Trophoblast cell (in vitro differentiated cells and primary cell): ENCODE measurements at regions not wholly inside any gene's neighbourhood (a gene's known extent, or its start where the extent isn't known, plus 50 kb on each side); places are given as distances from the start of the nearest gene placed in this dataset.

Experiments used
- DNase-seq, 2 donors: peaks; one replicate each; pipeline ENCODE4 v3.0.0-alpha.2; 2016
- H2AFZ ChIP-seq: 2 replicates; pipeline ENCODE4 v1.6.1; 2013; ENCODE audit warnings: low read length, moderate library complexity, mild to moderate bottlenecking; ENCODE audit not compliant: insufficient read depth, poor library complexity
- H2AK5ac ChIP-seq: 2 replicates; pipeline ENCODE4 v1.6.1; 2013; ENCODE audit warnings: mild to moderate bottlenecking, low read length
- H2BK120ac ChIP-seq: 2 replicates; pipeline ENCODE4 v1.6.1; 2013; ENCODE audit warnings: low read length, mild to moderate bottlenecking, moderate library complexity; ENCODE audit not compliant: insufficient read depth, poor library complexity
- H2BK12ac ChIP-seq: 2 replicates; pipeline ENCODE4 v1.6.1; 2013; ENCODE audit warnings: mild to moderate bottlenecking, low read length, moderate library complexity
- H2BK5ac ChIP-seq: 2 replicates; pipeline ENCODE4 v1.6.1; 2013; ENCODE audit warnings: low read length, low read depth, moderate library complexity, mild to moderate bottlenecking; ENCODE audit not compliant: poor library complexity
- H3K14ac ChIP-seq: 2 replicates; pipeline ENCODE4 v1.6.1; 2013; ENCODE audit warnings: mild to moderate bottlenecking, low read length
- H3K18ac ChIP-seq: 2 replicates; pipeline ENCODE4 v1.6.1; 2013; ENCODE audit warnings: mild to moderate bottlenecking, low read length
- H3K23ac ChIP-seq: 2 replicates; pipeline ENCODE4 v1.6.1; 2013; ENCODE audit warnings: low read length
- H3K27ac ChIP-seq: 2 replicates; pipeline ENCODE4 v1.5.1; 2013; ENCODE audit warnings: low read depth, mild to moderate bottlenecking, inconsistent platforms, low read length, moderate library complexity
- H3K27me3 ChIP-seq: 2 replicates; pipeline ENCODE4 v1.6.1; 2013; ENCODE audit warnings: inconsistent platforms, mild to moderate bottlenecking, low read length, moderate library complexity; ENCODE audit not compliant: insufficient read depth
- H3K36me3 ChIP-seq, 2 experiments: 1 replicate in 1 of 2; 2 replicates in 1 of 2; pipeline ENCODE4 v1.6.1; 2013; ENCODE audit warnings: low read length in 2 of 2, mild to moderate bottlenecking in 2 of 2, moderate library complexity in 1 of 2; ENCODE audit not compliant: insufficient read depth in 2 of 2, control insufficient read depth in 1 of 2
- H3K4ac ChIP-seq: 2 replicates; pipeline ENCODE4 v1.6.1; 2013; ENCODE audit warnings: low read depth, mild to moderate bottlenecking, low read length, moderate library complexity
- H3K4me1 ChIP-seq, 2 experiments: 1 replicate in 1 of 2; 2 replicates in 1 of 2; pipeline ENCODE4 v1.6.1; 2013; ENCODE audit warnings: low read length in 2 of 2, mild to moderate bottlenecking in 2 of 2, moderate library complexity in 1 of 2; ENCODE audit not compliant: insufficient read depth in 2 of 2, control insufficient read depth in 1 of 2
- H3K4me2 ChIP-seq: 2 replicates; pipeline ENCODE4 v1.6.1; 2013; ENCODE audit warnings: inconsistent platforms, mild to moderate bottlenecking, low read length, moderate library complexity
- H3K4me3 ChIP-seq: 2 replicates; pipeline ENCODE4 v1.5.1; 2013; ENCODE audit warnings: mild to moderate bottlenecking, low read depth, low read length, inconsistent platforms
- H3K79me1 ChIP-seq: one replicate; pipeline ENCODE4 v1.6.1; 2013; ENCODE audit warnings: low read length
- H3K79me2 ChIP-seq: 2 replicates; pipeline ENCODE4 v1.6.1; 2013; ENCODE audit warnings: low read length, mild to moderate bottlenecking; ENCODE audit not compliant: control insufficient read depth, insufficient read depth, poor library complexity
- H3K9ac ChIP-seq: 2 replicates; pipeline ENCODE4 v1.6.1; 2013; ENCODE audit warnings: mild to moderate bottlenecking, low read length
- H3K9me3 ChIP-seq: 2 replicates; pipeline ENCODE4 v1.6.1; 2013; ENCODE audit warnings: low read depth, mild to moderate bottlenecking, control low read depth, inconsistent platforms, low read length; ENCODE audit not compliant: insufficient read depth
- H4K12ac ChIP-seq: 2 replicates; pipeline ENCODE4 v1.6.1; 2013; ENCODE audit warnings: low read depth, mild to moderate bottlenecking, low read length, moderate library complexity
- H4K8ac ChIP-seq: 2 replicates; pipeline ENCODE4 v1.6.1; 2013; ENCODE audit warnings: low read depth, mild to moderate bottlenecking, low read length, moderate library complexity
- H4K91ac ChIP-seq: one replicate; pipeline ENCODE4 v1.6.1; 2013; ENCODE audit warnings: low read depth, mild to moderate bottlenecking, low read length, moderate library complexity
- WGBS: extraction: QIAGEN DNeasy Blood & Tissue Kit; methylation state at CpG from one replicate; pipeline ENCODE4 v1.1.7; 2013; ENCODE audit warnings: missing lambda C conversion rate; ENCODE audit not compliant: insufficient read length, insufficient coverage; ENCODE audit errors: extremely low coverage; 5-methylcytosine and 5-hydroxymethylcytosine counted together

GRCh38 chr11:71140206-71140919 lies 112.0 kb downstream of the SHANK2 start:
- no peak overlapping the region for H3K4me2 ChIP-seq
- H3K9ac ChIP-seq, result no peak overlapping the region
- WGBS, result no CpG with 5 or more reads among the region's 22 CpGs
- no peaks in the 10 kb centered on the region for H3K79me2 ChIP-seq
- no peak overlapping the region for H3K4me3 ChIP-seq
- H2BK12ac ChIP-seq, result no peak overlapping the region
- H3K14ac ChIP-seq, result no peak overlapping the region
- no peak overlapping the region for H3K23ac ChIP-seq
- H3K27ac ChIP-seq, result no peak overlapping the region
- no peak overlapping the region for H2AK5ac ChIP-seq
- H2AFZ ChIP-seq, result no peak overlapping the region
- DNase-seq, result no peak
- H4K8ac ChIP-seq, result no peak overlapping the region
- H3K36me3 ChIP-seq, result peaks cover 4 to 19% of the 10 kb centered on the region in 2 experiments
- H4K12ac ChIP-seq, result no peak overlapping the region
- no peaks in the 10 kb centered on the region for H3K79me1 ChIP-seq
- H3K27me3 ChIP-seq, result no peaks in the 10 kb centered on the region
- peaks cover 2% of the 10 kb centered on the region for H3K9me3 ChIP-seq
- H3K18ac ChIP-seq, result no peak overlapping the region
- peaks cover 0 to 2% of the 10 kb centered on the region in 2 experiments for H3K4me1 ChIP-seq
- no peak overlapping the region for H4K91ac ChIP-seq
- H2BK5ac ChIP-seq, result no peak overlapping the region
- H2BK120ac ChIP-seq, result no peak overlapping the region
- no peak overlapping the region for H3K4ac ChIP-seq

GRCh38 chr11:71139516-71140205 lies 112.7 kb downstream of the SHANK2 start:
- no peak overlapping the region for H3K18ac ChIP-seq
- H3K9me3 ChIP-seq, result peaks cover 2% of the 10 kb centered on the region
- no peak overlapping the region for H3K4me2 ChIP-seq
- H3K14ac ChIP-seq, result no peak overlapping the region
- H2BK120ac ChIP-seq, result no peak overlapping the region
- DNase-seq, result no peak
- no peak overlapping the region for H4K8ac ChIP-seq
- H3K9ac ChIP-seq, result no peak overlapping the region
- H2AK5ac ChIP-seq, result no peak overlapping the region
- H4K12ac ChIP-seq, result no peak overlapping the region
- no peaks in the 10 kb centered on the region for H3K27me3 ChIP-seq
- WGBS, result no CpG with 5 or more reads among the region's 16 CpGs
- H2BK12ac ChIP-seq, result no peak overlapping the region
- H4K91ac ChIP-seq, result no peak overlapping the region
- H3K4ac ChIP-seq, result no peak overlapping the region
- no peak overlapping the region for H3K23ac ChIP-seq
- H2AFZ ChIP-seq, result no peak overlapping the region
- peaks cover 0 to 2% of the 10 kb centered on the region in 2 experiments for H3K4me1 ChIP-seq
- H2BK5ac ChIP-seq, result no peak overlapping the region
- H3K36me3 ChIP-seq, result peaks cover 4 to 19% of the 10 kb centered on the region in 2 experiments
- H3K4me3 ChIP-seq, result no peak overlapping the region
- H3K27ac ChIP-seq, result no peak overlapping the region
- H3K79me1 ChIP-seq, result no peaks in the 10 kb centered on the region
- H3K79me2 ChIP-seq, result no peaks in the 10 kb centered on the region

GRCh38 chr11:71138737-71139425 lies 113.5 kb downstream of the SHANK2 start:
- no CpG with 5 or more reads among the region's 15 CpGs for WGBS
- Histone ChIP-seq H2BK12ac (no peak overlapping the region), H4K91ac (no peak overlapping the region), H3K4me3 (no peak overlapping the region), H3K4me2 (no peak overlapping the region), H2BK120ac (no peak overlapping the region), H3K36me3 (peaks cover 1 to 19% of the 10 kb centered on the region in 2 experiments), H4K8ac (no peak overlapping the region), H3K79me2 (no peaks in the 10 kb centered on the region), H3K18ac (no peak overlapping the region), H3K4me1 (no peaks in the 10 kb centered on the region), H3K27me3 (no peaks in the 10 kb centered on the region), H3K23ac (no peak overlapping the region), H3K9me3 (peaks cover 2% of the 10 kb centered on the region), H3K27ac (no peak overlapping the region), H4K12ac (no peak overlapping the region), H3K9ac (no peak overlapping the region), H2AK5ac (no peak overlapping the region), H2BK5ac (no peak overlapping the region), H2AFZ (no peak overlapping the region), H3K4ac (no peak overlapping the region), H3K14ac (no peak overlapping the region), H3K79me1 (no peaks in the 10 kb centered on the region)
- no peak for DNase-seq

- H2BK12ac ChIP-seq, result no peak overlapping the region
These were observed 115.0 kb downstream of the SHANK2 start for GRCh38 chr11:71137376-71137775.

More at GRCh38 chr11:71137376-71137775, 115.0 kb downstream of the SHANK2 start:
- Histone ChIP-seq H3K4ac (no peak overlapping the region), H3K79me1 (no peaks in the 10 kb centered on the region), H4K12ac (no peak overlapping the region), H3K27me3 (no peaks in the 10 kb centered on the region), H4K8ac (no peak overlapping the region), H3K4me1 (no peaks in the 10 kb centered on the region), H3K9me3 (peaks cover 2% of the 10 kb centered on the region), H2AFZ (no peak overlapping the region), H3K79me2 (no peaks in the 10 kb centered on the region), H3K18ac (no peak overlapping the region), H3K27ac (no peak overlapping the region), H2BK120ac (no peak overlapping the region), H3K23ac (no peak overlapping the region), H3K4me3 (no peak overlapping the region), H2BK5ac (no peak overlapping the region), H3K36me3 (peaks cover 1 to 19% of the 10 kb centered on the region in 2 experiments), H3K4me2 (no peak overlapping the region), H2AK5ac (no peak overlapping the region), H4K91ac (no peak overlapping the region), H3K14ac (no peak overlapping the region), H3K9ac (no peak overlapping the region)
- WGBS, result no CpG with 5 or more reads among the region's 9 CpGs
- no peak for DNase-seq
